Psoas muscle (tissue), 7 donors: ENCODE measurements at regions not wholly inside any gene's neighbourhood (a gene's known extent, or its start where the extent isn't known, plus 50 kb on each side); places are given as distances from the start of the nearest gene placed in this dataset.

Experiments
- ATAC-seq, 4 donors: fragments of 200-7000 bp; cut with Tn5 transposase; one replicate each; pipeline ENCODE4 v1.9.1; 2020; ENCODE audit warnings: moderate library complexity in 3 of 4, mild to moderate bottlenecking in 2 of 4
- DNase-seq, 2 donors: peaks; one replicate each; pipeline ENCODE4 v3.0.0-alpha.2; 2020
- H3K27ac ChIP-seq: fragments of 200-600 bp; one replicate; pipeline ENCODE4 v1.8.0; 2022
- H3K27me3 ChIP-seq, 3 donors: fragments of 200-600 bp in 1 of 3; one replicate each; pipeline versions ENCODE4 v1.6.1 to v1.8.0; 2013 to 2022; ENCODE audit warnings: low read length in 2 of 3, mild to moderate bottlenecking in 2 of 3, moderate library complexity in 1 of 3; ENCODE audit not compliant: insufficient read depth in 3 of 3
- H3K36me3 ChIP-seq, 2 donors: fragments of 200-600 bp in 1 of 2; one replicate each; pipeline versions ENCODE4 v1.6.1 to v1.8.0; 2013 to 2022; ENCODE audit warnings: low read depth in 1 of 2, mild to moderate bottlenecking in 1 of 2, moderate library complexity in 1 of 2; ENCODE audit not compliant: insufficient read depth in 1 of 2
- H3K4me1 ChIP-seq: fragments of 200-600 bp; one replicate; pipeline ENCODE4 v1.8.0; 2022
- H3K4me3 ChIP-seq: fragments of 200-600 bp; one replicate; pipeline ENCODE4 v1.8.0; 2022; ENCODE audit warnings: mild to moderate bottlenecking
- H3K9me3 ChIP-seq: fragments of 200-600 bp; one replicate; pipeline ENCODE4 v1.8.0; 2022
- WGBS, 3 donors: extraction: QIAGEN DNeasy Blood & Tissue Kit; methylation state at CpG; one replicate each; pipeline versions ENCODE4 v1.1.6 to v1.1.7; 2013; 5-methylcytosine and 5-hydroxymethylcytosine counted together
- intact Hi-C, 2 donors: fragments of 100-400 bp; cut with DNase I; formaldehyde crosslinking; loops; one replicate each; pipeline versions ENCODE4 v1.11.0 to v1.14.2; 2022
- TF ChIP-seq, protein P1 (sequence below): fragments of 200-600 bp; IDR thresholded peaks from one replicate; pipeline ENCODE4 v1.8.0; 2022; ENCODE audit warnings: antibody characterized with exemption
- donor health status: healthy with polysubstance abuse.
- donor health status: DM: no; HTN: no; CAD: no; lungs with moderate emphysema.
- donor health status: Bipolar disorder and iron deficiency.
- donor health status: healthy.
- donor health status: DM: yes; HTN: yes; CAD: no.
- donor health status: DM: no; HTN: no; CAD: no.
- donor health status: DM: yes; HTN: yes; CAD: no.

DNA sequence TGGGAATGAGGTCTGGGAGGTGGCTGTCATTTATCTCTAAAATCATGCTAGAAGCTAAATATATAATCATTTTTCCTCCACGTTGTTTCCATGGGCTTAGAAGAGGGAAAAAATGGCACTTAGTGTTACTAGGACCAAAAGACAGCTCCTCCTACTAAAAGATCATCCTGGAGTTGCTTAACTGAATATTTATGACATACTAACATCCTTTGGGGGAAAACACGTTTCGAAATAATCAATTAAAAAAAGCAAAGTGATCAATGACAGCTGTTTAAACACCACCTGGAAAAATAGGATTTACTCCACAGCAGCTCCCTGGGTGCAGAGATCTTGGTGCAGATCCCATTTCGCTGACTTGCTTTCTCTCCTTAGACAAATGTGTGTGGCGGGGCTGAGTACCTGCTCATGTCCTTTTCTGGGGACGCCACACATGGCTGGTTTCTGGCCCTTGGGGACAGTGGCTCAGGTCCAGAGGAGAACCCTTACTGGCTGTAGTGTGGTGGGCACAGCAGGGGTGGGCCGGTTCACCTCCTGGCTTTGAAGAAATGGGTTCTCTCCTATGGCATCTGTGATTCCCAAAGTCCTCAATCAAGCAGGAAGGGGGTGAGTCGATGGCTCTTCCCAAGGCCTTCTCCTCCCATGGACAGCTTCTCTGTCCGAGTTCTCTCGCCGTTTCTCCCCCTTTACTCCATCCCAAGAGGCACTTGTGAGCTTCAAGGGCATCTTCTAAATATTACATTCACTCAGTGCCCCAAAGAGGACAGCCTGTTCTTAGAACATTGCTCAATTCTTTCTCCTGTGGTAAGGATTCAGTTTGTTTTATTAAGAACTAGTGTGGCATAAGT lies 156.4 kb upstream of the KLF14 start:
- intact Hi-C loops = loop anchor here in 1 of 2 donors (5.0 kb wide), 2 partner anchors 52 to 217 kb away; no protein-coding TSS in a partner anchor
- WGBS, 3 donors = 43 to 69% (median 55%) methylated on average over 11 of the region's 11 CpGs
- Histone ChIP-seq H3K27me3 (no peaks in the 10 kb centered on the region), H3K27ac (peak overlapping the region; percentile 94), H3K4me1 (peaks cover 89% of the 10 kb centered on the region), H3K9me3 (no peaks in the 10 kb centered on the region), H3K36me3 (peaks cover 0 to 27% of the 10 kb centered on the region in 2 donors), H3K4me3 (peak overlapping the region; percentile 58)
- ATAC-seq (peak in 3 of 4 donors; percentile 17 to 45 (median 34)), DNase-seq (peak in 1 of 2 donors; percentile 69)
- TF ChIP-seq, protein P1, sequence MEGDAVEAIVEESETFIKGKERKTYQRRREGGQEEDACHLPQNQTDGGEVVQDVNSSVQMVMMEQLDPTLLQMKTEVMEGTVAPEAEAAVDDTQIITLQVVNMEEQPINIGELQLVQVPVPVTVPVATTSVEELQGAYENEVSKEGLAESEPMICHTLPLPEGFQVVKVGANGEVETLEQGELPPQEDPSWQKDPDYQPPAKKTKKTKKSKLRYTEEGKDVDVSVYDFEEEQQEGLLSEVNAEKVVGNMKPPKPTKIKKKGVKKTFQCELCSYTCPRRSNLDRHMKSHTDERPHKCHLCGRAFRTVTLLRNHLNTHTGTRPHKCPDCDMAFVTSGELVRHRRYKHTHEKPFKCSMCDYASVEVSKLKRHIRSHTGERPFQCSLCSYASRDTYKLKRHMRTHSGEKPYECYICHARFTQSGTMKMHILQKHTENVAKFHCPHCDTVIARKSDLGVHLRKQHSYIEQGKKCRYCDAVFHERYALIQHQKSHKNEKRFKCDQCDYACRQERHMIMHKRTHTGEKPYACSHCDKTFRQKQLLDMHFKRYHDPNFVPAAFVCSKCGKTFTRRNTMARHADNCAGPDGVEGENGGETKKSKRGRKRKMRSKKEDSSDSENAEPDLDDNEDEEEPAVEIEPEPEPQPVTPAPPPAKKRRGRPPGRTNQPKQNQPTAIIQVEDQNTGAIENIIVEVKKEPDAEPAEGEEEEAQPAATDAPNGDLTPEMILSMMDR = no peak

- intact Hi-C loops = loop anchor here in 1 of 2 donors (5.0 kb wide), 2 partner anchors 51 to 216 kb away; no protein-coding TSS in a partner anchor
- Histone ChIP-seq H3K4me1 (peaks cover 89% of the 10 kb centered on the region), H3K36me3 (peaks cover 0 to 33% of the 10 kb centered on the region in 2 donors)
These were observed 157.5 kb upstream of the KLF14 start for GRCh38 chr7:130891254-130892094.

GRCh38 chr7:130893441-130893894 lies 159.5 kb upstream of the KLF14 start:
- peaks cover 0 to 31% of the 10 kb centered on the region in 2 donors for H3K36me3 ChIP-seq
- H3K9me3 ChIP-seq = no peaks in the 10 kb centered on the region
- peak overlapping the region; percentile 27 for H3K4me3 ChIP-seq
- WGBS, 3 donors = 37 to 62% (median 42%) methylated on average over 7 of the region's 7 CpGs
- DNase-seq = no peak
- intact Hi-C loops = loop anchor here in 1 of 2 donors (5.0 kb wide), 2 partner anchors 49 to 214 kb away; no protein-coding TSS in a partner anchor
- ATAC-seq = peak; percentile 33 to 51 (median 42)
- peak overlapping the region; percentile 94 for H3K27ac ChIP-seq
- H3K4me1 ChIP-seq = peaks cover 88% of the 10 kb centered on the region
- TF ChIP-seq, protein P1 = no peak
- H3K27me3 ChIP-seq = no peaks in the 10 kb centered on the region

More at GRCh38 chr7:130891254-130892094, 157.5 kb upstream of the KLF14 start:
- H3K9me3 ChIP-seq = no peaks in the 10 kb centered on the region
- WGBS, 3 donors = 31 to 36% (median 32%) methylated on average over 13 of the region's 15 CpGs
- peak overlapping the region; percentile 58 for H3K4me3 ChIP-seq
- DNase-seq (peak; percentile 63 to 82), ATAC-seq (peak; percentile 34 to 55 (median 36))
- TF ChIP-seq, protein P1 = no peak
- peak overlapping the region; percentile 94 for H3K27ac ChIP-seq
- no peaks in the 10 kb centered on the region for H3K27me3 ChIP-seq

DNA sequence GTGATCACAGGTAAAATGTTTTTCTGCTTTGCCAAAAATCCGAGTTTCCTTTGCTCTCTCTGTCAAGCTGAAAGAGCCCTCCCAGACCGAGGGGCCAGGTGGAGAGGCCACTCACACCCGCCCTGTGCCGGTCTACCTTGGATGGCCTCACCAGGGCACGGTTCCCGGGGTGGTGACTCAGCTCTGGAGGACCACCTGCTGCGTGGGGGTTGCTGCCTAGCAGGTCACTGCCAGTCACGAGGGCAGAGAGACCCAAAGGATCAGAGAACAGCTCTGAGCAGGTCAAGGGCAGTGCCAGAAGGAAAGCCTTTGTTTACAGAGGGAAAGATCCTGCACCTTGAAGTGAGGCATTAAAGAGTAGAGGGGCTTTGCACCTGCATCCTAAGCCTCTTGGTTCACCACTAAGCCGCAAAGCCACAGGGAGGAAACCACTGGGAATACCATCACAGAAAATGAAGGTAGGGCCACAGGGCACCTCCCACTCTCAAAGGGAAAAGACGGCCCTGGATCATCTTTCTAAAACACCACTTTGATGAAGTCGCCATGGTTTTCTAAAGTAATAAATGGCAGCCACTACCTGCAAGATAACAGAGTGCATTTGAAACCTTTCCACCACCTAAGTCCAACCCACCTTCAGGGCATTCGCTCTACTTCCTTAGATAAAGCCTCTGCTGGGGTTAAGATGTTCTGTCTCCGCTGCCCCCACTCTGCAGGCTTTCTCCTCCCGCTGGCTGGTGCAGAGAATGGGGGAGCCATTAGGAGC lies 160.3 kb upstream of the KLF14 start:
- Histone ChIP-seq H3K36me3 (peaks cover 0 to 27% of the 10 kb centered on the region in 2 donors), H3K9me3 (no peaks in the 10 kb centered on the region), H3K4me3 (peak overlapping the region; percentile 27), H3K4me1 (peaks cover 88% of the 10 kb centered on the region), H3K27ac (peak overlapping the region; percentile 94), H3K27me3 (no peaks in the 10 kb centered on the region)
- intact Hi-C loops = loop anchor here in 1 of 2 donors (5.0 kb wide), 2 partner anchors 48 to 213 kb away; no protein-coding TSS in a partner anchor
- DNase-seq (peak; percentile 91 to 96), ATAC-seq (peak; percentile 73 to 80 (median 77))
- TF ChIP-seq, protein P1 = no peak
- 31 to 42% (median 34%) methylated on average over 14 of the region's 14 CpGs for WGBS, 3 donors
